Activated T-helper 17 cell treated with anti-CD3 and anti-CD28 coated beads, Interleukin-2, amount 50 U/mL, for 72 hours (primary cell): ENCODE measurements at regions not wholly inside any gene's neighbourhood (a gene's known extent, or its start where the extent isn't known, plus 50 kb on each side); places are given as distances from the start of the nearest gene placed in this dataset.
"Not testable (repeated sequence)": the region's sequence is repeated elsewhere in the genome, so short reads cannot be mapped to it uniquely, and the experiment has no call there.

Experiments
- ATAC-seq: fragments of 150-1000 bp; cut with Tn5 transposase; replicated peaks from 2 replicates; pipeline ENCODE4 v1.10.0; 2021; ENCODE audit warnings: mild to moderate bottlenecking, moderate library complexity
- H3K27ac Mint-ChIP-seq: one replicate; pipeline ENCODE4 v1.8.0; 2022; ENCODE audit warnings: mixed read lengths
- H3K27me3 Mint-ChIP-seq: one replicate; pipeline ENCODE4 v1.8.0; 2022; ENCODE audit warnings: mixed read lengths
- H3K36me3 Mint-ChIP-seq: one replicate; pipeline ENCODE4 v1.8.0; 2022; ENCODE audit warnings: low read depth, mild to moderate bottlenecking, mixed read lengths
- H3K4me1 Mint-ChIP-seq: one replicate; pipeline ENCODE4 v1.8.0; 2022; ENCODE audit warnings: mixed read lengths
- H3K4me3 Mint-ChIP-seq: one replicate; pipeline ENCODE4 v1.8.0; 2022; ENCODE audit warnings: mild to moderate bottlenecking, mixed read lengths
- H3K9me3 Mint-ChIP-seq: one replicate; pipeline ENCODE4 v1.8.0; 2022; ENCODE audit warnings: mixed read lengths

- Mint-ChIP-seq H3K9me3 (no peaks in the 10 kb centered on the region), H3K4me3 (no peak overlapping the region), H3K4me1 (no peaks in the 10 kb centered on the region), H3K27me3 (peaks cover 18% of the 10 kb centered on the region), H3K27ac (no peak overlapping the region), H3K36me3 (no peaks in the 10 kb centered on the region)
- no peak for ATAC-seq
Measured at GRCh38 chr15:26065723-26066122, 202.6 kb upstream of the ATP10A start.

- H3K9me3 Mint-ChIP-seq = no peaks in the 10 kb centered on the region
- H3K27ac Mint-ChIP-seq = no peak overlapping the region
- H3K27me3 Mint-ChIP-seq = peaks cover 12% of the 10 kb centered on the region
- no peak overlapping the region for H3K4me3 Mint-ChIP-seq
- no peak for ATAC-seq
- H3K4me1 Mint-ChIP-seq = no peaks in the 10 kb centered on the region
- no peaks in the 10 kb centered on the region for H3K36me3 Mint-ChIP-seq
Measured at GRCh38 chr15:26061248-26061647, 198.1 kb upstream of the ATP10A start.

GRCh38 chr15:26056766-26057165, 193.6 kb upstream of the ATP10A start:
- H3K36me3 Mint-ChIP-seq, H3K4me1 Mint-ChIP-seq, H3K4me3 Mint-ChIP-seq, H3K27ac Mint-ChIP-seq, H3K9me3 Mint-ChIP-seq, ATAC-seq: not testable (repeated sequence)
- H3K27me3 Mint-ChIP-seq = peaks cover 31% of the 10 kb centered on the region

- Mint-ChIP-seq H3K4me1 (no peaks in the 10 kb centered on the region), H3K9me3 (no peaks in the 10 kb centered on the region), H3K4me3 (no peak overlapping the region), H3K27ac (no peak overlapping the region), H3K27me3 (peaks cover 23% of the 10 kb centered on the region), H3K36me3 (no peaks in the 10 kb centered on the region)
- no peak for ATAC-seq
Measured at GRCh38 chr15:26051761-26052675, 188.9 kb upstream of the ATP10A start.

- H3K4me3 Mint-ChIP-seq = no peak overlapping the region
- H3K36me3 Mint-ChIP-seq = no peaks in the 10 kb centered on the region
- no peak for ATAC-seq
- no peaks in the 10 kb centered on the region for H3K4me1 Mint-ChIP-seq
- no peak overlapping the region for H3K27ac Mint-ChIP-seq
- H3K27me3 Mint-ChIP-seq = peaks cover 28% of the 10 kb centered on the region
- no peaks in the 10 kb centered on the region for H3K9me3 Mint-ChIP-seq
Measured at GRCh38 chr15:26050984-26051383, 187.9 kb upstream of the ATP10A start.

GRCh38 chr15:26049900-26050657, 187.0 kb upstream of the ATP10A start:
- Mint-ChIP-seq H3K27ac (no peak overlapping the region), H3K27me3 (peaks cover 30% of the 10 kb centered on the region), H3K9me3 (no peaks in the 10 kb centered on the region), H3K4me3 (no peak overlapping the region), H3K4me1 (no peaks in the 10 kb centered on the region), H3K36me3 (no peaks in the 10 kb centered on the region)
- no peak for ATAC-seq

GRCh38 chr15:26048669-26049068, 185.5 kb upstream of the ATP10A start:
- Mint-ChIP-seq H3K27me3 (peaks cover 29% of the 10 kb centered on the region), H3K27ac (no peak overlapping the region), H3K36me3 (no peaks in the 10 kb centered on the region), H3K9me3 (no peaks in the 10 kb centered on the region), H3K4me1 (no peaks in the 10 kb centered on the region), H3K4me3 (no peak overlapping the region)
- ATAC-seq = no peak

GRCh38 chr15:26045516-26045915, 182.4 kb upstream of the ATP10A start:
- no peak overlapping the region for H3K4me3 Mint-ChIP-seq
- no peaks in the 10 kb centered on the region for H3K36me3 Mint-ChIP-seq
- ATAC-seq = no peak
- no peaks in the 10 kb centered on the region for H3K9me3 Mint-ChIP-seq
- no peaks in the 10 kb centered on the region for H3K4me1 Mint-ChIP-seq
- no peak overlapping the region for H3K27ac Mint-ChIP-seq
- peaks cover 42% of the 10 kb centered on the region for H3K27me3 Mint-ChIP-seq

- Mint-ChIP-seq H3K36me3 (no peaks in the 10 kb centered on the region), H3K27me3 (peaks cover 48% of the 10 kb centered on the region), H3K4me3 (no peak overlapping the region), H3K4me1 (no peaks in the 10 kb centered on the region), H3K27ac (no peak overlapping the region), H3K9me3 (no peaks in the 10 kb centered on the region)
- ATAC-seq = no peak
Measured at GRCh38 chr15:26043018-26043417, 179.9 kb upstream of the ATP10A start.

- Mint-ChIP-seq H3K27me3 (peaks cover 41% of the 10 kb centered on the region), H3K36me3 (no peaks in the 10 kb centered on the region), H3K4me3 (no peak overlapping the region), H3K9me3 (no peaks in the 10 kb centered on the region), H3K27ac (no peak overlapping the region), H3K4me1 (no peaks in the 10 kb centered on the region)
- no peak for ATAC-seq
Measured at GRCh38 chr15:26038693-26039092, 175.6 kb upstream of the ATP10A start.

GRCh38 chr15:26037369-26037768, 174.2 kb upstream of the ATP10A start:
- Mint-ChIP-seq H3K9me3 (no peaks in the 10 kb centered on the region), H3K27me3 (peaks cover 33% of the 10 kb centered on the region), H3K4me3 (no peak overlapping the region), H3K36me3 (no peaks in the 10 kb centered on the region), H3K27ac (no peak overlapping the region), H3K4me1 (no peaks in the 10 kb centered on the region)
- no peak for ATAC-seq

- Mint-ChIP-seq H3K4me1 (no peaks in the 10 kb centered on the region), H3K27ac (no peak overlapping the region), H3K36me3 (no peaks in the 10 kb centered on the region), H3K4me3 (no peak overlapping the region), H3K9me3 (no peaks in the 10 kb centered on the region), H3K27me3 (peaks cover 18% of the 10 kb centered on the region)
- no peak for ATAC-seq
Measured at GRCh38 chr15:26033493-26033892, 170.4 kb upstream of the ATP10A start.

- no peak overlapping the region for H3K27ac Mint-ChIP-seq
- H3K9me3 Mint-ChIP-seq = no peaks in the 10 kb centered on the region
- ATAC-seq = no peak
- H3K4me3 Mint-ChIP-seq = no peak overlapping the region
- H3K4me1 Mint-ChIP-seq = no peaks in the 10 kb centered on the region
- H3K27me3 Mint-ChIP-seq = peaks cover 18% of the 10 kb centered on the region
- H3K36me3 Mint-ChIP-seq = no peaks in the 10 kb centered on the region
Measured at GRCh38 chr15:26032162-26032846, 169.2 kb upstream of the ATP10A start.

- H3K4me1 Mint-ChIP-seq, H3K4me3 Mint-ChIP-seq, ATAC-seq, H3K27ac Mint-ChIP-seq, H3K9me3 Mint-ChIP-seq, H3K27me3 Mint-ChIP-seq, H3K36me3 Mint-ChIP-seq: not testable (repeated sequence)
Measured at GRCh38 chr15:26029586-26029985, 166.5 kb upstream of the ATP10A start.
